T-cell (primary cell): ENCODE measurements at regions not wholly inside any gene's neighbourhood (a gene's known extent, or its start where the extent isn't known, plus 50 kb on each side); places are given as distances from the start of the nearest gene placed in this dataset.
"Not testable (repeated sequence)": the region's sequence is repeated elsewhere in the genome, so short reads cannot be mapped to it uniquely, and the experiment has no call there.

ENCODE experiments used
- ATAC-seq, 4 experiments: fragments of 200-7000 bp in 3 of 4; fragments of 150-1000 bp in 1 of 4; cut with Tn5 transposase; replicated peaks in 1 of 4; 1 replicate in 3 of 4; 2 replicates in 1 of 4; pipeline ENCODE4 v1.10.0; 2021; ENCODE audit warnings: moderate library complexity in 3 of 4, mild to moderate bottlenecking in 2 of 4, moderate number of reproducible peaks in 1 of 4
- CTCF ChIA-PET, 2 donors: fragments of 300-600 bp; sonication (Branson Sonifier 250); formaldehyde crosslinking; loops; one replicate each; lab custom pipeline; 2022; ENCODE audit warnings: antibody characterized with exemption in 2 of 2; lab: Charles Lee
- POLR2A ChIA-PET, 2 donors: fragments of 300-600 bp; sonication (Branson Sonifier 250); formaldehyde crosslinking; loops; one replicate each; lab custom pipeline; 2022; ENCODE audit warnings: antibody characterized with exemption in 2 of 2; lab: Charles Lee
- DNase-seq, 35 experiments: peaks; one replicate each; pipeline versions ENCODE4 v3.0.0 to v3.0.0-alpha.2; 2013 to 2023
- H3K27ac ChIP-seq: one replicate; pipeline ENCODE4 v1.5.1; 2013; ENCODE audit warnings: low read length
- H3K27me3 ChIP-seq, 2 experiments: replicated peaks in 1 of 2; 1 replicate in 1 of 2; 2 replicates in 1 of 2; pipeline versions ENCODE4 v1.6.1 to v1.7.0; 2013; ENCODE audit warnings: low read length in 1 of 2, mixed read lengths in 1 of 2; ENCODE audit not compliant: control insufficient read depth in 2 of 2, insufficient read depth in 2 of 2; ENCODE audit errors: extremely low read depth in 1 of 2
- H3K36me3 ChIP-seq, 2 donors: 1 replicate in 1 of 2; 2 replicates in 1 of 2; pipeline versions ENCODE4 v1.6.1 to v1.7.0; 2013; ENCODE audit warnings: low read length in 1 of 2; ENCODE audit not compliant: control insufficient read depth in 2 of 2, insufficient read depth in 1 of 2; ENCODE audit errors: extremely low read depth in 1 of 2
- H3K4me1 ChIP-seq, 2 experiments: 1 replicate in 1 of 2; 2 replicates in 1 of 2; pipeline versions ENCODE4 v1.6.1 to v1.7.0; 2013; ENCODE audit warnings: low read length in 2 of 2, mixed read lengths in 1 of 2; ENCODE audit not compliant: insufficient read depth in 2 of 2, control insufficient read depth in 1 of 2; ENCODE audit errors: extremely low read depth in 1 of 2
- H3K4me3 ChIP-seq, 2 donors: 1 replicate in 1 of 2; 2 replicates in 1 of 2; pipeline versions ENCODE4 v1.5.1 to v1.7.0; 2013; ENCODE audit warnings: mild to moderate bottlenecking in 2 of 2, low read length in 1 of 2, moderate library complexity in 1 of 2; ENCODE audit not compliant: control insufficient read depth in 1 of 2; ENCODE audit errors: extremely low read depth in 1 of 2
- H3K9me3 ChIP-seq: 2 replicates; pipeline ENCODE4 v1.7.0; 2013
- H3K27ac Mint-ChIP-seq, 2 donors: one replicate each; pipeline ENCODE4 v1.8.0; 2020 to 2021; ENCODE audit warnings: mild to moderate bottlenecking in 2 of 2, mixed read lengths in 2 of 2
- H3K27me3 Mint-ChIP-seq, 2 donors: one replicate each; pipeline ENCODE4 v1.8.0; 2021 to 2022; ENCODE audit warnings: mixed read lengths in 2 of 2
- H3K36me3 Mint-ChIP-seq: one replicate; pipeline ENCODE4 v1.8.0; 2021; ENCODE audit warnings: mixed read lengths
- H3K4me1 Mint-ChIP-seq, 3 donors: one replicate each; pipeline ENCODE4 v1.8.0; 2020 to 2022; ENCODE audit warnings: mixed read lengths in 3 of 3, mild to moderate bottlenecking in 1 of 3
- H3K4me3 Mint-ChIP-seq, 3 donors: one replicate each; pipeline ENCODE4 v1.8.0; 2020 to 2022; ENCODE audit warnings: mild to moderate bottlenecking in 3 of 3, mixed read lengths in 3 of 3, moderate library complexity in 3 of 3
- H3K9me3 Mint-ChIP-seq, 3 donors: one replicate each; pipeline ENCODE4 v1.8.0; 2020 to 2022; ENCODE audit warnings: mixed read lengths in 3 of 3
- WGBS: methylation state at CpG from one replicate; pipeline ENCODE4 v1.1.5; 2013; ENCODE audit warnings: missing lambda C conversion rate; ENCODE audit not compliant: insufficient coverage; 5-methylcytosine and 5-hydroxymethylcytosine counted together

- H3K9me3 Mint-ChIP-seq: no peaks in the 10 kb centered on the region
- no peaks in the 10 kb centered on the region for H3K36me3 Mint-ChIP-seq
- Histone ChIP-seq H3K27ac (no peak overlapping the region), H3K36me3 (no peaks in the 10 kb centered on the region), H3K4me1 (no peaks in the 10 kb centered on the region), H3K9me3 (no peaks in the 10 kb centered on the region), H3K27me3 (no peaks in the 10 kb centered on the region), H3K4me3 (no peak overlapping the region)
- no peak overlapping the region for H3K4me3 Mint-ChIP-seq
- ChIA-PET CTCF (no interaction called here), POLR2A (no interaction called here)
- H3K27ac Mint-ChIP-seq: no peak overlapping the region
- 61% methylated on average over 4 of the region's 6 CpGs for WGBS
- H3K4me1 Mint-ChIP-seq: no peaks in the 10 kb centered on the region
- no peak for ATAC-seq
- no peaks in the 10 kb centered on the region for H3K27me3 Mint-ChIP-seq
- DNase-seq: no peak
These were observed 193.3 kb upstream of the ZNF804B start for GRCh38 chr7:88566162-88566729.

GRCh38 chr7:88565401-88565800 is 194.1 kb upstream of the ZNF804B start:
- 92% methylated on average over 9 of the region's 9 CpGs for WGBS
- no peak overlapping the region for H3K27ac Mint-ChIP-seq
- no peaks in the 10 kb centered on the region for H3K9me3 Mint-ChIP-seq
- H3K27me3 Mint-ChIP-seq: no peaks in the 10 kb centered on the region
- H3K36me3 Mint-ChIP-seq: no peaks in the 10 kb centered on the region
- Histone ChIP-seq H3K27ac (no peak overlapping the region), H3K36me3 (no peaks in the 10 kb centered on the region), H3K9me3 (no peaks in the 10 kb centered on the region), H3K4me3 (no peak overlapping the region), H3K4me1 (no peaks in the 10 kb centered on the region), H3K27me3 (no peaks in the 10 kb centered on the region)
- no peaks in the 10 kb centered on the region for H3K4me1 Mint-ChIP-seq
- CTCF ChIA-PET: no interaction called here
- no peak for DNase-seq
- POLR2A ChIA-PET: no interaction called here
- H3K4me3 Mint-ChIP-seq: no peak overlapping the region
- ATAC-seq: no peak

DNA sequence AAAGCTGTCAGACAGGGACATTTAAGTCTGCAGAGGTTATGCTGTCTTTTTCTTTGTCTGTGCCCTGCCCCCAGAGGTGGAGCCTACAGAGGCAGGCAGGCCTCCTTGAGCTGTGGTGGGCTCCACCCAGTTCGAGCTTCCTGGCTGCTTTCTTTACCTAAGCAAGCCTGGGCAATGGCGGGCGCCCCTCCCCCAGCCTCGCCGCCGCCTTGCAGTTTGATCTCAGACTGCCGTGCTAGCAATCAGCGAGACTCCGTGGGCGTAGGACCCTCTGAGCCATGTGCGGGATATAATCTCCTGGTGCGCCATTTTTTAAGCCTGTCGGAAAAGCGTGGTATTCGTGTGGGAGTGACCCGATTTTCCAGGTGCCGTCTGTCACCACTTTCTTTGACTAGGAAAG is 203.1 kb upstream of the ZNF804B start:
- H3K36me3 Mint-ChIP-seq, H3K4me1 ChIP-seq, H3K9me3 Mint-ChIP-seq, DNase-seq, H3K27ac Mint-ChIP-seq, H3K9me3 ChIP-seq, H3K4me3 ChIP-seq, H3K27me3 Mint-ChIP-seq, H3K27me3 ChIP-seq, H3K36me3 ChIP-seq, POLR2A ChIA-PET, H3K27ac ChIP-seq, H3K4me1 Mint-ChIP-seq, ATAC-seq, H3K4me3 Mint-ChIP-seq, CTCF ChIA-PET: not testable (repeated sequence)
- 92% methylated on average over 11 of the region's 17 CpGs for WGBS

DNA sequence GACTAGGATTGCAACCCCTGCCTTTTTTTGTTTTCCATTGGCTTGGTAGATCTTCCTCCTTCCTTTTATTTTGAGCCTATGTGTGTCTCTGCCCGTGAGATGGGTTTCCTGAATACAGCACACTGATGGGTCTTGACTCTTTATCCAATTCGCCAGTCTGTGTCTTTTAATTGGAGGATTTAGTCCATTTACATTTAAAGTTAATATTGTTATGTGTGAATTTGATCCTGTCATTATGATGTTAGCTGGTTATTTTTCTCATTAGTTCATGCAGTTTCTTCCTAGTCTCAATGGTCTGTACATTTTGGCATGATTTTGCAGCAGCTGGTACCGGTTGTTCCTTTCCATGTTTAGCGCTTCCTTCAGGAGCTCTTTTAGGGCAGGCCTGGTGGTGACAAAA is 204.7 kb upstream of the ZNF804B start:
- H3K27ac Mint-ChIP-seq, ATAC-seq, H3K36me3 Mint-ChIP-seq, H3K27ac ChIP-seq, POLR2A ChIA-PET, H3K4me3 Mint-ChIP-seq, H3K27me3 ChIP-seq, DNase-seq, H3K4me1 Mint-ChIP-seq, H3K36me3 ChIP-seq, H3K9me3 ChIP-seq, CTCF ChIA-PET, H3K4me1 ChIP-seq, H3K4me3 ChIP-seq, H3K9me3 Mint-ChIP-seq, H3K27me3 Mint-ChIP-seq: not testable (repeated sequence)
- no CpG with 5 or more reads among the region's 4 CpGs for WGBS

DNA sequence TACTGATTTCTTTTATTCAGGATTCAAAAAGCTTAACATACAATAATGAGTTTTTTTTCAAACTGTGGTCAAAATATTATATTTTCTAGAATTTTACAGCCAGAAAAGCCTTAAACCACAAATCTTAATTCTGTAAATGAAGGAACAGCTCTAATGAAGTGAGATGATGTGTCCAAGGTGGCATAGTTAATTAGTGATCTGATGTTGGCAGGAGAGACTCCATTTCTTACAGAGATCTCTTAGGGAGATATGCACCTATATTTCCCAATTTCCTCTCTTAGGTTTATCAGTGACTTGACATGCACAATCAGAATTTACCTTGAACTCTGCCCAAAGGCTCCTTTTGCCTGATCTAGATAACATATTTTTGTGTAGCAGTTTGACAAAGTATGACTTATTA is 211.1 kb upstream of the ZNF804B start:
- no peak overlapping the region for H3K4me3 ChIP-seq
- H3K4me1 Mint-ChIP-seq: no peaks in the 10 kb centered on the region
- no peak overlapping the region for H3K4me3 Mint-ChIP-seq
- H3K27ac ChIP-seq: no peak overlapping the region
- no peaks in the 10 kb centered on the region for H3K27me3 Mint-ChIP-seq
- no peaks in the 10 kb centered on the region for H3K9me3 ChIP-seq
- no peak for DNase-seq
- ChIA-PET CTCF (no interaction called here), POLR2A (no interaction called here)
- H3K4me1 ChIP-seq: no peaks in the 10 kb centered on the region
- H3K27me3 ChIP-seq: no peaks in the 10 kb centered on the region
- no peaks in the 10 kb centered on the region for H3K36me3 Mint-ChIP-seq
- H3K9me3 Mint-ChIP-seq: peaks cover 9 to 20% (median 11%) of the 10 kb centered on the region in 3 donors
- H3K36me3 ChIP-seq: no peaks in the 10 kb centered on the region
- no peak for ATAC-seq
- no peak overlapping the region for H3K27ac Mint-ChIP-seq

DNA sequence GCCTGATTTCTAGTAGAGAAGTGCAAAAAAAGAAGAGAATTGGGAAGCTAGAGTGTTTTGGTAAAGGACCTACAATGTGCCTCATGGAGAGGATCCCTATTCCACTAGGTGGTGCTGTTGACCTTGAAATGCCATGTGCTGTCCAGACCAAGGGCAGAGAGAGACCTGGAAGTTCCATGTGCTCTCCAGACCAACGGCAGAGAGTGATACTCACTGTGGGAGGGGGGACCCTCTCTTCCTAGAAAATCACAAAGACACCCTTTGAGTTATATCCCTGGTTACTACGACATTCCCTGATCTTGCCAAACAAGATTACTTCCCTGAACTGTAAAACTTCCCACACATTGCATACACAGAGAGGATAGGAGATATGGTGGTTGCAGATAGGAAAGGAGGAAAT is 212.7 kb upstream of the ZNF804B start:
- H3K27me3 Mint-ChIP-seq: no peaks in the 10 kb centered on the region
- peaks cover 9 to 20% (median 11%) of the 10 kb centered on the region in 3 donors for H3K9me3 Mint-ChIP-seq
- ATAC-seq (no peak), DNase-seq (peak in 2 of 35 experiments; percentile 3 to 4)
- H3K9me3 ChIP-seq: no peaks in the 10 kb centered on the region
- no peaks in the 10 kb centered on the region for H3K4me1 Mint-ChIP-seq
- H3K36me3 Mint-ChIP-seq: no peaks in the 10 kb centered on the region
- H3K36me3 ChIP-seq: no peaks in the 10 kb centered on the region
- H3K27ac ChIP-seq: no peak overlapping the region
- no peak overlapping the region for H3K27ac Mint-ChIP-seq
- no peaks in the 10 kb centered on the region for H3K27me3 ChIP-seq
- CTCF ChIA-PET: no interaction called here
- H3K4me3 Mint-ChIP-seq: no peak overlapping the region
- WGBS: no CpG with 5 or more reads among the region's 2 CpGs
- POLR2A ChIA-PET: no interaction called here
- H3K4me3 ChIP-seq: no peak overlapping the region
- H3K4me1 ChIP-seq: no peaks in the 10 kb centered on the region

DNA sequence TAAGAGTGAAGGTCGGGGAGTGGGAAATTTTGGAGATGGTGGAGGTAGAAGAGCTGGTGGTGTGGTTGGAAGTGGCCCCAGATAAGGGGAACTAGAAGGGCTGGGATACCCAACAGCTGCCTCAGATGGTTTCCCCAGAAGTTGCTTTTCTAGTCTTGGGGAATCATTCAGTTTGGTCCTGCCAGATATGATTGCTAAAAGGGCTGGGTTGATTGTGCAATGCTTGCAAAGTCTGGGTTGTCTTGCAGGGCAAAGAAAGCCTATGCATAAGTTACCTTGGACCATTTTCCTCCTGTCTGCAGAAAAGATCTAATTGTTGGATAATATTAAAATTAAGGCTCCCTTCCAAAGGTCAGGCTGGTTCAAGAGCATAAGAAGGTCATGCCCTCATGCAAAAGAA is 213.8 kb upstream of the ZNF804B start:
- Mint-ChIP-seq H3K9me3 (peaks cover 9 to 20% (median 11%) of the 10 kb centered on the region in 3 donors), H3K4me3 (no peak overlapping the region), H3K36me3 (no peaks in the 10 kb centered on the region), H3K27ac (no peak overlapping the region), H3K27me3 (no peaks in the 10 kb centered on the region), H3K4me1 (no peaks in the 10 kb centered on the region)
- POLR2A ChIA-PET: no interaction called here
- ATAC-seq: no peak
- no peaks in the 10 kb centered on the region for H3K9me3 ChIP-seq
- no peaks in the 10 kb centered on the region for H3K27me3 ChIP-seq
- no peak overlapping the region for H3K4me3 ChIP-seq
- H3K4me1 ChIP-seq: no peaks in the 10 kb centered on the region
- H3K36me3 ChIP-seq: no peaks in the 10 kb centered on the region
- DNase-seq: no peak
- H3K27ac ChIP-seq: no peak overlapping the region
- CTCF ChIA-PET: interaction anchor here in 1 of 2 donors (0.7 kb wide), 1 partner anchor 174 kb away, joined by 3 read pairs; no protein-coding TSS in a partner anchor
- no CpG with 5 or more reads among the region's 1 CpG for WGBS
